ENCODE measurements at regions not wholly inside any gene's neighbourhood (a gene's known extent, or its start where the extent isn't known, plus 50 kb on each side); places are given as distances from the start of the nearest gene placed in this dataset.

- in situ Hi-C loops (cut with MboI; ENCODE audit: low sequenced_read_pairs, unreplicated experiment), result no loop called here
- no peak for TF ChIP-seq CTCF (IDR thresholded peaks at IDR 0.05; ENCODE audit: borderline replicate concordance, control extremely low read depth, extremely low read depth, insufficient read depth, missing control alignments)
- no peak for DNase-seq (ENCODE audit: low spot score)
These were observed 1093.7 kb downstream of the SLC6A15 start for GRCh38 chr12:83818881-83819280.

GRCh38 chr12:83817730-83818129 is 1094.9 kb downstream of the SLC6A15 start:
- in situ Hi-C loops (cut with MboI; ENCODE audit: low sequenced_read_pairs, unreplicated experiment), result no loop called here
- no peak for DNase-seq (ENCODE audit: low spot score)
- no peak for TF ChIP-seq CTCF (IDR thresholded peaks at IDR 0.05; ENCODE audit: borderline replicate concordance, control extremely low read depth, extremely low read depth, insufficient read depth, missing control alignments)

- TF ChIP-seq CTCF (IDR thresholded peaks at IDR 0.05; ENCODE audit: borderline replicate concordance, control extremely low read depth, extremely low read depth, insufficient read depth, missing control alignments), result no peak
- in situ Hi-C loops (cut with MboI; ENCODE audit: low sequenced_read_pairs, unreplicated experiment), result no loop called here
These were observed 1104.0 kb downstream of the SLC6A15 start for GRCh38 chr12:83808591-83808990.

GRCh38 chr12:83807871-83808270 is 1104.7 kb downstream of the SLC6A15 start:
- no peak for TF ChIP-seq CTCF (IDR thresholded peaks at IDR 0.05; ENCODE audit: borderline replicate concordance, control extremely low read depth, extremely low read depth, insufficient read depth, missing control alignments)
- in situ Hi-C loops (cut with MboI; ENCODE audit: low sequenced_read_pairs, unreplicated experiment), result no loop called here
- no peak for DNase-seq (ENCODE audit: low spot score)

More at GRCh38 chr12:83808591-83808990, 1104.0 kb downstream of the SLC6A15 start:
- DNase-seq (ENCODE audit: low spot score), result no peak

GRCh38 chr12:83805873-83806272 is 1106.7 kb downstream of the SLC6A15 start:
- in situ Hi-C loops (cut with MboI; ENCODE audit: low sequenced_read_pairs, unreplicated experiment), result no loop called here

GRCh38 chr12:83805156-83805772 is 1107.3 kb downstream of the SLC6A15 start:
- no peak for TF ChIP-seq CTCF (IDR thresholded peaks at IDR 0.05; ENCODE audit: borderline replicate concordance, control extremely low read depth, extremely low read depth, insufficient read depth, missing control alignments)
- in situ Hi-C loops (cut with MboI; ENCODE audit: low sequenced_read_pairs, unreplicated experiment), result no loop called here
- no peak for DNase-seq (ENCODE audit: low spot score)

More at GRCh38 chr12:83805873-83806272, 1106.7 kb downstream of the SLC6A15 start:
- no peak for TF ChIP-seq CTCF (IDR thresholded peaks at IDR 0.05; ENCODE audit: borderline replicate concordance, control extremely low read depth, extremely low read depth, insufficient read depth, missing control alignments)
- no peak for DNase-seq (ENCODE audit: low spot score)
